B cell (primary cell): ENCODE measurements at regions not wholly inside any gene's neighbourhood (a gene's known extent, or its start where the extent isn't known, plus 50 kb on each side); places are given as distances from the start of the nearest gene placed in this dataset.

Experiments
- ATAC-seq: fragments of 200-7000 bp; cut with Tn5 transposase; one replicate; pipeline ENCODE4 v1.10.0; 2021; ENCODE audit warnings: low read depth, mild to moderate bottlenecking, moderate number of reproducible peaks, moderate library complexity
- CTCF ChIA-PET: fragments of 350-600 bp; sonication (Branson Sonifier 250); formaldehyde crosslinking; loops from one replicate; lab custom pipeline; 2021; ENCODE audit warnings: antibody characterized with exemption, inconsistent platforms; lab: Charles Lee
- POLR2A ChIA-PET: fragments of 350-600 bp; sonication (Branson Sonifier 250); formaldehyde crosslinking; loops from one replicate; lab custom pipeline; 2021; ENCODE audit warnings: antibody characterized with exemption; lab: Charles Lee
- DNase-seq: peaks from one replicate; pipeline ENCODE4 v3.0.0; 2013
- H2AFZ ChIP-seq: 2 replicates; pipeline ENCODE4 v1.6.1; 2012; ENCODE audit warnings: mild to moderate bottlenecking, low read depth, low read length; ENCODE audit not compliant: insufficient read depth, poor library complexity, severe bottlenecking
- H3K27ac ChIP-seq, 2 donors: 1 replicate in 1 of 2; 2 replicates in 1 of 2; pipeline ENCODE4 v1.5.1; 2012 to 2013; ENCODE audit warnings: low read length in 2 of 2, mild to moderate bottlenecking in 2 of 2, moderate library complexity in 1 of 2
- H3K27me3 ChIP-seq, 4 experiments: fragments of 200-600 bp in 1 of 4; sonication (generic) in 1 of 4; replicated peaks in 1 of 4; 1 replicate in 2 of 4; 2 replicates in 2 of 4; pipeline versions ENCODE4 v1.6.1 to v1.7.0; 2013 to 2016; ENCODE audit warnings: low read length in 3 of 4, mild to moderate bottlenecking in 2 of 4, mixed read lengths in 1 of 4, moderate library complexity in 1 of 4; ENCODE audit not compliant: insufficient read depth in 4 of 4, control insufficient read depth in 3 of 4; ENCODE audit errors: control extremely low read depth in 1 of 4
- H3K36me3 ChIP-seq, 2 experiments: replicated peaks in 1 of 2; 1 replicate in 1 of 2; 2 replicates in 1 of 2; pipeline versions ENCODE4 v1.6.1 to v1.7.1; 2013; ENCODE audit warnings: low read length in 1 of 2; ENCODE audit not compliant: insufficient read depth in 2 of 2, control insufficient read depth in 1 of 2; ENCODE audit errors: control extremely low read depth in 1 of 2, extremely low read depth in 1 of 2
- H3K4me1 ChIP-seq, 2 donors: fragments of 200-600 bp in 1 of 2; sonication (generic) in 1 of 2; 1 replicate in 1 of 2; 2 replicates in 1 of 2; pipeline versions ENCODE4 v1.5.1 to v1.6.1; 2013 to 2017; ENCODE audit warnings: low read length in 2 of 2; ENCODE audit not compliant: control insufficient read depth in 2 of 2, insufficient read depth in 2 of 2
- H3K4me2 ChIP-seq: replicated peaks from 2 replicates; pipeline ENCODE3; 2012; ENCODE audit warnings: mild to moderate bottlenecking, low read depth, low read length; ENCODE audit not compliant: poor library complexity, severe bottlenecking
- H3K4me3 ChIP-seq, 5 experiments: fragments of 200-600 bp in 1 of 5; sonication (generic) in 1 of 5; 1 replicate in 3 of 5; 2 replicates in 2 of 5; pipeline versions ENCODE4 v1.5.1 to v1.7.0; 2011 to 2016; ENCODE audit warnings: low read length in 4 of 5, mild to moderate bottlenecking in 4 of 5, low read depth in 2 of 5, control low read depth in 1 of 5, moderate library complexity in 1 of 5; ENCODE audit not compliant: insufficient read depth in 1 of 5; ENCODE audit errors: control extremely low read depth in 1 of 5, extremely low read depth in 1 of 5
- H3K79me2 ChIP-seq: fragments of 200-600 bp; sonication (generic); one replicate; pipeline ENCODE4 v1.6.0; 2016; ENCODE audit warnings: low read length; ENCODE audit not compliant: control insufficient read depth, insufficient read depth
- H3K9ac ChIP-seq: fragments of 200-600 bp; sonication (generic); 2 replicates; pipeline ENCODE4 v1.6.1; 2017; ENCODE audit warnings: mild to moderate bottlenecking, low read length, moderate library complexity
- H3K9me3 ChIP-seq, 3 donors: one replicate each; pipeline versions ENCODE4 v1.6.1 to v1.7.1; 2013; ENCODE audit warnings: low read length in 2 of 3; ENCODE audit not compliant: control insufficient read depth in 2 of 3, insufficient read depth in 1 of 3; ENCODE audit errors: control extremely low read depth in 1 of 3
- H4K20me1 ChIP-seq: 2 replicates; pipeline ENCODE4 v1.6.0; 2012; ENCODE audit warnings: mild to moderate bottlenecking, low read length; ENCODE audit not compliant: insufficient read depth, control insufficient read depth, poor library complexity, severe bottlenecking
- H3K27ac Mint-ChIP-seq: one replicate; pipeline ENCODE4 v1.8.0; 2021; ENCODE audit warnings: mixed read lengths
- H3K27me3 Mint-ChIP-seq: one replicate; pipeline ENCODE4 v1.8.0; 2021; ENCODE audit warnings: mixed read lengths
- H3K4me1 Mint-ChIP-seq: one replicate; pipeline ENCODE4 v1.8.0; 2021; ENCODE audit warnings: mixed read lengths
- H3K4me3 Mint-ChIP-seq: one replicate; pipeline ENCODE4 v1.8.0; 2021; ENCODE audit warnings: mixed read lengths
- H3K9me3 Mint-ChIP-seq: one replicate; pipeline ENCODE4 v1.8.0; 2022; ENCODE audit warnings: mixed read lengths; ENCODE audit not compliant: insufficient read depth
- CTCF ChIP-seq: fragments of 200-600 bp; IDR thresholded peaks from one replicate; pipeline ENCODE4 v1.8.0; 2022; ENCODE audit warnings: antibody characterized with exemption, mild to moderate bottlenecking
- EZH2 ChIP-seq: IDR thresholded peaks from 2 replicates; pipeline ENCODE4 v1.6.1; 2012; ENCODE audit warnings: borderline replicate concordance, low read depth, mild to moderate bottlenecking, moderate library complexity, low read length; ENCODE audit not compliant: insufficient read depth, poor library complexity, severe bottlenecking
- WGBS: methylation state at CpG from one replicate; pipeline ENCODE4 v1.1.5; 2013; ENCODE audit warnings: missing lambda C conversion rate; ENCODE audit not compliant: insufficient coverage; 5-methylcytosine and 5-hydroxymethylcytosine counted together
- intact Hi-C: fragments of 100-400 bp; cut with micrococcal nuclease; formaldehyde crosslinking; loops from one replicate; pipeline ENCODE4 v1.10.0; 2022

GRCh38 chr5:73304381-73304780, 131.4 kb downstream of the TMEM174 start:
- Mint-ChIP-seq H3K9me3 (no peaks in the 10 kb centered on the region), H3K4me1 (peaks cover 3% of the 10 kb centered on the region), H3K4me3 (no peak overlapping the region), H3K27ac (no peak overlapping the region), H3K27me3 (peaks cover 79% of the 10 kb centered on the region)
- DNase-seq = no peak
- H3K27me3 ChIP-seq = peaks cover 0 to 61% (median 42%) of the 10 kb centered on the region in 4 experiments
- no peak overlapping the region for H2AFZ ChIP-seq
- H3K36me3 ChIP-seq = no peaks in the 10 kb centered on the region
- H3K4me2 ChIP-seq = no peak overlapping the region
- H3K79me2 ChIP-seq = no peaks in the 10 kb centered on the region
- H3K4me3 ChIP-seq = no peak overlapping the region
- H3K9me3 ChIP-seq = peaks cover 0 to 22% (median 0%) of the 10 kb centered on the region in 3 donors
- 90% methylated on average over 2 of the region's 2 CpGs for WGBS
- H4K20me1 ChIP-seq = no peaks in the 10 kb centered on the region
- ChIA-PET POLR2A (no interaction called here), CTCF (no interaction called here)
- H3K9ac ChIP-seq = no peak overlapping the region
- intact Hi-C loops = no loop called here
- no peak overlapping the region for H3K27ac ChIP-seq
- no peak for TF ChIP-seq CTCF
- TF ChIP-seq EZH2 = no peak
- H3K4me1 ChIP-seq = peaks cover 0 to 16% of the 10 kb centered on the region in 2 donors
- no peak for ATAC-seq

- Histone ChIP-seq H2AFZ (no peak overlapping the region), H3K27ac (no peak overlapping the region), H4K20me1 (no peaks in the 10 kb centered on the region), H3K4me3 (no peak overlapping the region), H3K79me2 (no peaks in the 10 kb centered on the region), H3K4me2 (peak overlapping the region; percentile 22), H3K27me3 (peaks cover 0 to 66% (median 47%) of the 10 kb centered on the region in 4 experiments), H3K9ac (no peak overlapping the region), H3K9me3 (peaks cover 0 to 26% (median 0%) of the 10 kb centered on the region in 3 donors), H3K4me1 (peaks cover 0 to 16% of the 10 kb centered on the region in 2 donors), H3K36me3 (no peaks in the 10 kb centered on the region)
- TF ChIP-seq EZH2 (no peak), CTCF (no peak)
- Mint-ChIP-seq H3K27ac (no peak overlapping the region), H3K4me3 (no peak overlapping the region), H3K4me1 (peaks cover 5% of the 10 kb centered on the region), H3K9me3 (no peaks in the 10 kb centered on the region), H3K27me3 (peaks cover 81% of the 10 kb centered on the region)
- intact Hi-C loops = no loop called here
- WGBS = 21% methylated on average over 74 of the region's 77 CpGs
- ChIA-PET POLR2A (no interaction called here), CTCF (no interaction called here)
- ATAC-seq (no peak), DNase-seq (no peak)
Observed at GRCh38 chr5:73303148-73304079, 130.4 kb downstream of the TMEM174 start.
